ENCODE measurements at regions not wholly inside any gene's neighbourhood (a gene's known extent, or its start where the extent isn't known, plus 50 kb on each side); places are given as distances from the start of the nearest gene placed in this dataset.

DNA sequence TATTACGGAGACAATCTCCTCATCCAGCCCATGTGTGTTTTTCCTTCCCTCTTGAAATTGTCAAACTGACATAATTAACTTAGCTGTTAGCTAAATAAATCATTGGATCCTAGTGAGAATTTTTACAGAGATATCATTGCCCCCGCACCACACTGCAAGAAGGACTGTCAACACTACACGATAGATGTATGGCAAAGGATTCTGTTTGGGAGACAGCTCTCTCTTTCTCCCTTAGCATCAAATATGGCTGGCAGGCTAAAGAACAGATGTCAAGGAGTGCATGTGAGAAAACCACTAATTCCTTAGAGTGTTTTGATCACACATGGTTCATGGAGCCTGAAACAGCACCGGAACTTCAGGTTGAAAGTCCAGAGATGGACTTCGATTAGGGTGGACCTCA lies 136.8 kb downstream of the KCNA5 start:
- Histone ChIP-seq H3K36me3 (replicated peaks in 1 of 2) (no peaks in the 10 kb centered on the region), H3K9me3 (replicated peaks in 1 of 3) (no peaks in the 10 kb centered on the region), H3K4me3 (no peak overlapping the region), H3K4me1 (replicated peaks in 1 of 2) (no peaks in the 10 kb centered on the region), H3K27me3 (no peaks in the 10 kb centered on the region), H3K27ac (no peak overlapping the region)
- TF ChIP-seq, protein P1, sequence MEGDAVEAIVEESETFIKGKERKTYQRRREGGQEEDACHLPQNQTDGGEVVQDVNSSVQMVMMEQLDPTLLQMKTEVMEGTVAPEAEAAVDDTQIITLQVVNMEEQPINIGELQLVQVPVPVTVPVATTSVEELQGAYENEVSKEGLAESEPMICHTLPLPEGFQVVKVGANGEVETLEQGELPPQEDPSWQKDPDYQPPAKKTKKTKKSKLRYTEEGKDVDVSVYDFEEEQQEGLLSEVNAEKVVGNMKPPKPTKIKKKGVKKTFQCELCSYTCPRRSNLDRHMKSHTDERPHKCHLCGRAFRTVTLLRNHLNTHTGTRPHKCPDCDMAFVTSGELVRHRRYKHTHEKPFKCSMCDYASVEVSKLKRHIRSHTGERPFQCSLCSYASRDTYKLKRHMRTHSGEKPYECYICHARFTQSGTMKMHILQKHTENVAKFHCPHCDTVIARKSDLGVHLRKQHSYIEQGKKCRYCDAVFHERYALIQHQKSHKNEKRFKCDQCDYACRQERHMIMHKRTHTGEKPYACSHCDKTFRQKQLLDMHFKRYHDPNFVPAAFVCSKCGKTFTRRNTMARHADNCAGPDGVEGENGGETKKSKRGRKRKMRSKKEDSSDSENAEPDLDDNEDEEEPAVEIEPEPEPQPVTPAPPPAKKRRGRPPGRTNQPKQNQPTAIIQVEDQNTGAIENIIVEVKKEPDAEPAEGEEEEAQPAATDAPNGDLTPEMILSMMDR (IDR thresholded peaks at IDR 0.05): no peak
- TF ChIP-seq POLR2A (IDR thresholded peaks at IDR 0.05): no peak
- DNase-seq: no peak
- intact Hi-C loops (cut with DNase I): no loop called here
- 52 to 71% (median 67%) methylated on average over 5 of the region's 5 CpGs for WGBS, 4 donors

DNA sequence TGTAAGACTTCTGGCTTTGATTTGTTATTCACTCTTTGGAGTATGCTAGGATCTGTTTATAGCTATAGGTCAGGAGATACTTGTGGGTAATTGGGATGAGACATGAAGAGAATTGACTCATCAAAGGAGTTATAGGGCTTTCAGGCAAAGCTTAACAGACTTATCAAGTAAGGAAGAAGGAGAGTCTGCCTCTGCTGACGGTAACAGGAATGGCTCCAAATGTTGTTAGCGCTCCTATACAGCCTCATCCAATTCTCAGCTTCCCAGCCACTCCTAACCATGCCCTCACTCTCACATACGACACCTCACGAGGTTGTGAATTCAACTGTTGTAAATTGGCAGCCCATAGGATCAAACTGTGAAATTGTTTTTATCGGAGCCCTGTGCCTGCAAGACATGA lies 140.5 kb downstream of the KCNA5 start:
- Histone ChIP-seq H3K27me3 (no peaks in the 10 kb centered on the region), H3K4me3 (no peak overlapping the region), H3K27ac (no peak overlapping the region), H3K4me1 (replicated peaks in 1 of 2) (no peaks in the 10 kb centered on the region), H3K9me3 (replicated peaks in 1 of 3) (no peaks in the 10 kb centered on the region), H3K36me3 (replicated peaks in 1 of 2) (no peaks in the 10 kb centered on the region)
- 65 to 76% (median 72%) methylated on average over 5 of the region's 5 CpGs for WGBS, 4 donors
- no peak for DNase-seq
- intact Hi-C loops (cut with DNase I): no loop called here
- TF ChIP-seq, protein P1 (IDR thresholded peaks at IDR 0.05): no peak
- TF ChIP-seq POLR2A (IDR thresholded peaks at IDR 0.05): no peak

DNA sequence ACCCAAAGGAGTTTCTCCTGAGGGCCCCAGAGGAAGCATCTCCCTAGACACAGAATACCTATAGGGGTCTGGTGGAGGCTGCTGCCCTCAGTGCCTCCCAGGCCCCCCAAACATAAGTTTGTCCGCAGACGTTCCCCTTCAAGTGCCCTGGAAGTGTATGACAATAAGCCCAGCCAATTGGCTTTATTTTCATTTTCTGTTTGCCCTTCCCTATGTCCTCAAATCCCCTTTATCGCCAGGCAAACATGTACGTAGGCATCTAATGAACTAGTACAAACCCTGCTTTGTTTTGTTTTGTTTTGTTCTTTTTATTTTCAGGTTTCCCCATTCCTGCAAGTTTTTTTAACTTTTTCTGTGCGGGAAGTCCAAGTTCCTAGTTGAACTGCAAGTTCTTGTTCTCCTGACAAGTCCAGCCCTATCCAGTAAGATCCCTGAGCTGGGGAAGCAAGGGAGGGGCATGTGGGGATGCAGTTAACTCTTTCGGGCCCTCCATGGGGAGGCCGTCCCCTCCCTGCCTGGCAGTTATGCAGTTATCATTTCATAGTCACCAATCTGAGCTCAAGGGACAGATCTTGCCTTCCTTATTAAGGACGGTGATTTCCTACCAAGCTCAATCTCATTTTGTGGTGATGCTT lies 141.9 kb downstream of the KCNA5 start:
- H3K4me1 ChIP-seq (replicated peaks in 1 of 2): no peaks in the 10 kb centered on the region
- TF ChIP-seq POLR2A (IDR thresholded peaks at IDR 0.05): no peak
- TF ChIP-seq, protein P1 (IDR thresholded peaks at IDR 0.05): no peak
- H3K27ac ChIP-seq: no peak overlapping the region
- intact Hi-C loops (cut with DNase I): no loop called here
- no peak for DNase-seq
- no peaks in the 10 kb centered on the region for H3K27me3 ChIP-seq
- no peaks in the 10 kb centered on the region for H3K9me3 ChIP-seq (replicated peaks in 1 of 3)
- no peaks in the 10 kb centered on the region for H3K36me3 ChIP-seq (replicated peaks in 1 of 2)
- peak overlapping the region in 1 of 4 donors; percentile 4 for H3K4me3 ChIP-seq
- 56 to 71% (median 62%) methylated on average over 8 of the region's 8 CpGs for WGBS, 4 donors

DNA sequence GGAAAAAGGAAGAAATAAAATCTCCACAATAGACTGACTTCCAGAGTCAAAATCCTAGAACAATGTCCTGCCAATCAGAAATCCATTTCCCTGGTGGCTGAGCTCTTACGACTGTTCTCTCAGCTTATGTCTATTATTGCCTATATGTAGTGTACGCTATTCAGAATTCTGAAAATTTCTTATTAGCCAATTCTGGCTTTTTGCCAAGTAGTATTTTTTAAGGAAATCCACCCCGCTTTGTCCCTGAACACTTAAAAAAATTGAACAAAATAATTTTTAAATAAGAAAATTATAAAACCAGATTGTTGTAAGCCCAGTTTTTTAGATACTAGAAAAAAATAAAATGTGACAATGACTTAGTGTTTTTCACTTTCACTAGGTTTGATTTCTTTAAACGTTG lies 143.0 kb downstream of the KCNA5 start:
- Histone ChIP-seq H3K4me1 (replicated peaks in 1 of 2) (no peaks in the 10 kb centered on the region), H3K27ac (no peak overlapping the region), H3K4me3 (no peak overlapping the region), H3K36me3 (replicated peaks in 1 of 2) (no peaks in the 10 kb centered on the region), H3K27me3 (no peaks in the 10 kb centered on the region), H3K9me3 (replicated peaks in 1 of 3) (no peaks in the 10 kb centered on the region)
- WGBS, 4 donors: 68 to 78% (median 71%) methylated on average over 4 of the region's 4 CpGs
- intact Hi-C loops (cut with DNase I): no loop called here
- TF ChIP-seq, protein P1 (IDR thresholded peaks at IDR 0.05): no peak
- no peak for DNase-seq

Measured in adrenal gland (tissue), 9 donors.